Esophagus squamous epithelium (tissue), 5 donors: ENCODE measurements at regions not wholly inside any gene's neighbourhood (a gene's known extent, or its start where the extent isn't known, plus 50 kb on each side); places are given as distances from the start of the nearest gene placed in this dataset.
"Not testable (repeated sequence)": the region's sequence is repeated elsewhere in the genome, so short reads cannot be mapped to it uniquely, and the experiment has no call there.

Experiments
- DNase-seq: peaks from one replicate; lab custom pipeline; 2025; lab: John Stamatoyannopoulos, UW
- H3K27ac ChIP-seq, 4 donors: fragments of 200-600 bp; sonication (generic); one replicate each; pipeline ENCODE4 v1.5.1; 2016 to 2019; ENCODE audit warnings: mild to moderate bottlenecking in 1 of 4
- H3K27me3 ChIP-seq, 4 donors: fragments of 200-600 bp; sonication (generic); 1 replicate in 3 of 4; 2 replicates in 1 of 4; pipeline versions ENCODE4 v1.5.1 to v1.6.0; 2017 to 2021; ENCODE audit warnings: antibody characterized with exemption in 1 of 4
- H3K36me3 ChIP-seq, 3 donors: fragments of 200-600 bp; sonication (generic); one replicate each; pipeline ENCODE4 v1.5.1; 2016 to 2019
- H3K4me1 ChIP-seq, 3 donors: fragments of 200-600 bp; sonication (generic); one replicate each; pipeline ENCODE4 v1.5.1; 2017 to 2019
- H3K4me3 ChIP-seq, 4 donors: fragments of 200-600 bp; sonication (generic); 1 replicate in 3 of 4; 2 replicates in 1 of 4; pipeline ENCODE4 v1.5.1; 2016 to 2019; ENCODE audit warnings: mild to moderate bottlenecking in 2 of 4, moderate library complexity in 1 of 4
- H3K9me3 ChIP-seq, 3 donors: fragments of 200-600 bp; sonication (generic); one replicate each; pipeline ENCODE4 v1.5.1; 2016 to 2019
- POLR2A ChIP-seq, 4 donors: fragments of 450-650 bp; IDR thresholded peaks; one replicate each; pipeline ENCODE4 v1.6.1; 2017; ENCODE audit warnings: antibody characterized with exemption in 4 of 4, mild to moderate bottlenecking in 4 of 4, moderate library complexity in 3 of 4
- WGBS, 2 donors: methylation state at CpG; one replicate each; pipeline ENCODE4 v1.1.5; 2018; 5-methylcytosine and 5-hydroxymethylcytosine counted together
- intact Hi-C: fragments of 100-400 bp; cut with DNase I; formaldehyde crosslinking; loops from one replicate; pipeline ENCODE4 v1.15.0; 2022
- TF ChIP-seq, protein P1 (sequence below), 6 experiments: fragments of 450-650 bp in 4 of 6; fragments of 200-600 bp in 2 of 6; sonication (generic) in 2 of 6; IDR thresholded peaks; one replicate each; pipeline ENCODE4 v1.5.1; 2016 to 2019; ENCODE audit warnings: antibody characterized with exemption in 6 of 6, mild to moderate bottlenecking in 4 of 6, moderate library complexity in 4 of 6
- donor health status: DM: yes; HTN: yes; CAD: no.

DNA sequence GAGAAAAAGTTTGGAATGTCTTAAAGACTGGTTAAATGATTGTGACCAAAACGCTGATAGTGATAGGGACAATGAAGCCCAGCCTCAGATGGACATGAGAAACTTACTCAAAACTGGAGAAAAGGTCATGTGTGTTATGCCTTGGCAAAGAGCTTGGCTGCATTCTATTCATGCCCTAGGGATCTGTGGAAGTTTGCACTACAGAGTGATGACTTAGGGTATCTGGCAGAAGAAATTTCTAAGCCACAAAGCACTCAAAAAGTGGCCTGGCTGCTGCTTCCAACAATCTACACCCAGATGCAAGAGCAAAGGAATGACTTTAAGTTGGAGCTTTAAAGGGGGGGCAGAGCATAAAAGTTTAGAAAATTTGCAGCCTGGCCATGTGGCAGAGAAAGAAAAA lies 521.3 kb downstream of the UQCRFS1 start:
- TF ChIP-seq, protein P1, sequence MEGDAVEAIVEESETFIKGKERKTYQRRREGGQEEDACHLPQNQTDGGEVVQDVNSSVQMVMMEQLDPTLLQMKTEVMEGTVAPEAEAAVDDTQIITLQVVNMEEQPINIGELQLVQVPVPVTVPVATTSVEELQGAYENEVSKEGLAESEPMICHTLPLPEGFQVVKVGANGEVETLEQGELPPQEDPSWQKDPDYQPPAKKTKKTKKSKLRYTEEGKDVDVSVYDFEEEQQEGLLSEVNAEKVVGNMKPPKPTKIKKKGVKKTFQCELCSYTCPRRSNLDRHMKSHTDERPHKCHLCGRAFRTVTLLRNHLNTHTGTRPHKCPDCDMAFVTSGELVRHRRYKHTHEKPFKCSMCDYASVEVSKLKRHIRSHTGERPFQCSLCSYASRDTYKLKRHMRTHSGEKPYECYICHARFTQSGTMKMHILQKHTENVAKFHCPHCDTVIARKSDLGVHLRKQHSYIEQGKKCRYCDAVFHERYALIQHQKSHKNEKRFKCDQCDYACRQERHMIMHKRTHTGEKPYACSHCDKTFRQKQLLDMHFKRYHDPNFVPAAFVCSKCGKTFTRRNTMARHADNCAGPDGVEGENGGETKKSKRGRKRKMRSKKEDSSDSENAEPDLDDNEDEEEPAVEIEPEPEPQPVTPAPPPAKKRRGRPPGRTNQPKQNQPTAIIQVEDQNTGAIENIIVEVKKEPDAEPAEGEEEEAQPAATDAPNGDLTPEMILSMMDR (IDR thresholded peaks at IDR 0.05) = no peak
- TF ChIP-seq POLR2A (IDR thresholded peaks at IDR 0.05) = no peak
- peaks cover 0 to 8% (median 0%) of the 10 kb centered on the region in 3 donors for H3K9me3 ChIP-seq
- no peak for DNase-seq
- no peak overlapping the region for H3K27ac ChIP-seq
- H3K27me3 ChIP-seq = no peaks in the 10 kb centered on the region
- intact Hi-C loops = no loop called here
- H3K4me3 ChIP-seq = no peak overlapping the region
- H3K4me1 ChIP-seq = no peaks in the 10 kb centered on the region
- no peaks in the 10 kb centered on the region for H3K36me3 ChIP-seq
- WGBS, 2 donors = 53 to 61% methylated on average over 1 of the region's 1 CpG

DNA sequence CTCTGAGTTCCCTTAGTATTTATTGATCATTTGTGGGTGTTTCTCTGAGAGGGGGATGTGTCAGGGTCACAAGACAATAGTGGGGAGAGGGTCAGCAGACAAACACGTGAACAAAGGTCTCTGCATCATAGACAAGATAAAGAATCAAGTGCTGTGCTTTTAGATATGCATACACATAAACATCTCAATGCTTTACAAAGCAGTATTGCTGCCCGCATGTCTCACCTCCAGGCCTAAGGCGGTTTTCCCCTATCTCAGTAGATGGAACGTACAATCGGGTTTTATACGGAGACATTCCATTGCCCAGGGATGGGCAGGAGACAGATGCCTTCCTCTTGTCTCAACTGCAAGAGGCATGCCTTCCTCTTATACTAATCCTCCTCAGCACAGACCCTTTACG lies 523.5 kb downstream of the UQCRFS1 start:
- H3K9me3 ChIP-seq = peaks cover 0 to 13% (median 0%) of the 10 kb centered on the region in 3 donors
- H3K36me3 ChIP-seq, intact Hi-C loops, H3K27ac ChIP-seq, DNase-seq, H3K4me1 ChIP-seq, H3K4me3 ChIP-seq, H3K27me3 ChIP-seq: not testable (repeated sequence)
- whole genome bisulfite sequencing, 2 donors = 80 to 85% methylated on average over 6 to 7 of the region's 7 CpGs

DNA sequence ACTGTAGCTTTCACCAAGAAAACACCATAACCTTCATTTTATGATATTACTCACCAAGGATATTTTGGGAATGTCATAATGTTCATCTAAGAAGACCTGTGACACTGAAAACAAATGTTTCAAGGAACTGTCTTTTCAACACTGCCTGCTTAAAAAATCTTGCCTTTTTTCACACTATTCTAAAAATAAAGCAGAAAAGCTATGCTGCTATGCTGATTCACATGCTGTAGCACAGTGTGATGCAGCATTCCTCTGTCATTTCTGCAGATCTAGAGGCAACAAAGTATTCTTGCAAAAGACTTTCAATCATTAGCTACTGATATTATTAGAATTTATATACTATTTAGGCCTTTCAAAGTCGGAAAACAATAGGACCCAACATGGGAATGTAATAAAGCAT lies 525.7 kb downstream of the UQCRFS1 start:
- no peaks in the 10 kb centered on the region for H3K4me1 ChIP-seq
- H3K9me3 ChIP-seq = peaks cover 0 to 11% (median 0%) of the 10 kb centered on the region in 3 donors
- H3K27ac ChIP-seq = no peak overlapping the region
- no peak overlapping the region for H3K4me3 ChIP-seq
- intact Hi-C loops = no loop called here
- TF ChIP-seq, protein P1 (IDR thresholded peaks at IDR 0.05) = no peak
- no peak for TF ChIP-seq POLR2A (IDR thresholded peaks at IDR 0.05)
- 38 to 56% methylated on average over 1 of the region's 1 CpG for WGBS, 2 donors
- H3K36me3 ChIP-seq = no peaks in the 10 kb centered on the region
- DNase-seq = no peak
- H3K27me3 ChIP-seq = no peaks in the 10 kb centered on the region

DNA sequence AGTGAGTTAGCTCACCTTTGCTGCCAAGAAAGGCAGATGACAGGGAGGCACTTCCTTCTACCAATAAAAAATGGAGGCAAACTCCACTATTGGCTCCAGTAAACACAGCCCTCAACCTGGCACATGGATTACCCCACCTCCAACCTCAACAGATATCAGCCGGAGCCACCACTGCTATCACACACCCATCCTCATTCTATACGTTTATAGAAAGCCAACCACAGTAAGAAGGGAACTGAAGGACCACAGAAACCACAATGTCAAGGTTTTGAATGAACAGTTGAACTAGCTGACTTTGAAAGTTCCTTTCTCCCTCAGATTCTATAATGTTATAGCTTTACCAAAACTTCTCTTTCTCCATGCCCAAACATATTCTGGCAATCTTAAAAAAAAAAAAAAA lies 526.2 kb downstream of the UQCRFS1 start:
- no peak for DNase-seq
- no peaks in the 10 kb centered on the region for H3K36me3 ChIP-seq
- H3K27me3 ChIP-seq = no peaks in the 10 kb centered on the region
- no peak overlapping the region for H3K4me3 ChIP-seq
- TF ChIP-seq, protein P1 (IDR thresholded peaks at IDR 0.05) = no peak
- no peak for TF ChIP-seq POLR2A (IDR thresholded peaks at IDR 0.05)
- intact Hi-C loops = no loop called here
- WGBS, 2 donors = 31 to 48% methylated on average over 2 of the region's 2 CpGs
- no peaks in the 10 kb centered on the region for H3K4me1 ChIP-seq
- H3K9me3 ChIP-seq = peaks cover 0 to 5% (median 0%) of the 10 kb centered on the region in 3 donors
- no peak overlapping the region for H3K27ac ChIP-seq

DNA sequence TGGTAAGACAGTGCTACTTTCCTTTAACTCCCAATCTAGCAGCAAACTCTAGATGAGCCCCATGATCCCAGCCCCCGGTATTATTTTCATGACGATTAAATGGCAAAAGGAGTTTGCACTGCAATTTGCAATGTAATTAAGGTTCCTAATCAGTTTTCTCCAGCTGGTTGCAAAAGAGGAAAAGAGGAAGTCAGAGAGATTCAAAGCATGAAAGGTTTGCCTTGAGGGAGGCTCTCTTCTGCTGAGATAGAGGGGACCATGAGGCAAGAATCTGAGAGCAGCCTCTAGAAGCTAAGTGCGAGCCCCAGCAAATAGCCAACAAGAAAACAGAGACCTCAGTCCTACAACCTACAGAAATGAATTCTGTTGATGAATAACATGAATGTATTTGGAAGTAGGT lies 527.1 kb downstream of the UQCRFS1 start:
- intact Hi-C loops = no loop called here
- peaks cover 0 to 5% (median 0%) of the 10 kb centered on the region in 3 donors for H3K9me3 ChIP-seq
- no peaks in the 10 kb centered on the region for H3K27me3 ChIP-seq
- H3K4me3 ChIP-seq = no peak overlapping the region
- WGBS, 2 donors = 87 to 89% methylated on average over 3 of the region's 3 CpGs
- H3K36me3 ChIP-seq = no peaks in the 10 kb centered on the region
- TF ChIP-seq POLR2A (IDR thresholded peaks at IDR 0.05) = no peak
- TF ChIP-seq, protein P1 (IDR thresholded peaks at IDR 0.05) = no peak
- H3K27ac ChIP-seq = no peak overlapping the region
- DNase-seq = no peak
- H3K4me1 ChIP-seq = no peaks in the 10 kb centered on the region

DNA sequence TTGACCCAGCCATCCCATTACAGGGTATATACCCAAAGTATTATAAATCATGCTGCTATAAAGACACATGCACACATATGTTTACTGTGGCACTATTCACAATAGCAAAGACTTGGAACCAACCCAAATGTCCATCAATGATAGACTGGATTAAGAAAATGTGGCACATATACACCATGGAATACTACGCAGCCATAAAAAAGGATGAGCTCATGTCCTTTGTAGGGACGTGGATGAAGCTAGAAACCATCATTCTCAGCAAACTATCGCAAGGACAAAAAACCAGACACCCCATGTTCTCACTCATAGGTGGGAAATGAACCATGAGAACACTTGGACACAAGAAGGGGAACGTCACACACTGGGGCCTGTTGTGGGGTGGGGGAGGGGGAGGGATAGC lies 527.9 kb downstream of the UQCRFS1 start:
- H3K36me3 ChIP-seq, H3K4me3 ChIP-seq, intact Hi-C loops, DNase-seq, H3K4me1 ChIP-seq, H3K9me3 ChIP-seq, H3K27ac ChIP-seq, H3K27me3 ChIP-seq: not testable (repeated sequence)
- 59 to 87% methylated on average over 3 to 4 of the region's 4 CpGs for WGBS, 2 donors
